ENCODE measurements at regions not wholly inside any gene's neighbourhood (a gene's known extent, or its start where the extent isn't known, plus 50 kb on each side); places are given as distances from the start of the nearest gene placed in this dataset.
A peak's percentile ranks its signal among the peaks of the same experiment; 100 is the strongest.

DNA sequence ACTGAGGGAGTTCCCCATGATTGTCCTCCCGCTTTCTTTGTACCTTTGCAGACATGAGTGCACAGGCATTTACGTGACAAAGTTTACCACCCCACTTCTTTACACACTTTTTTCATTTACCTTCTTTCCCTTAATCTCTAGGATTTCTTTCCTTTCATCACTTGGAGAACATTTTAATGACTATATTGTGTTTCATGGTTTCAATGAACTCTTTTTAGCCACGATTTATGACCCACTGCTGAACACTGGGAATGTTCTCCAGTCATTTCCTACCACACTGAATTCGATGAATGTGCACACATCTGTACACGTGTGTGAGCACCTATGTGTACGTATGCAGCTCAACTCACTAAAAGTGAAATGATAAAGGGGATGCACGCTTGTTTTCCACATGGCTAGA lies 371.7 kb upstream of the IGFBP3 start:
- Histone ChIP-seq H3K36me3 (ENCODE audit: insufficient read depth, low read length) (no peaks in the 10 kb centered on the region), H3K4me1 (ENCODE audit: insufficient read depth, low read length) (no peaks in the 10 kb centered on the region), H3K9me3 (ENCODE audit: control insufficient read depth in 1 of 2, low read length in 2 of 2) (peaks cover 0 to 5% of the 10 kb centered on the region in 2 donors), H3K4me3 (ENCODE audit: low read length in 2 of 2) (no peak overlapping the region), H3K27ac (ENCODE audit: low read depth, low read length) (no peak overlapping the region), H3K27me3 (ENCODE audit: insufficient read depth, low read length) (no peaks in the 10 kb centered on the region)
- H3K27ac Mint-ChIP-seq, result peak overlapping the region in 1 of 7 donors; percentile 44
- H3K27me3 Mint-ChIP-seq, result no peaks in the 10 kb centered on the region
- ChIA-PET CTCF (ENCODE audit: partially characterized antibody) (no interaction called here), POLR2A (ENCODE audit: partially characterized antibody) (no interaction called here)
- intact Hi-C loops (cut with micrococcal nuclease), result no loop called here
- no peak for DNase-seq
- no peaks in the 10 kb centered on the region for H3K36me3 Mint-ChIP-seq
- no peak overlapping the region for H3K4me3 Mint-ChIP-seq
- H3K9me3 Mint-ChIP-seq, result peaks cover 0 to 13% (median 5%) of the 10 kb centered on the region in 8 donors
- H3K4me1 Mint-ChIP-seq, result no peaks in the 10 kb centered on the region

DNA sequence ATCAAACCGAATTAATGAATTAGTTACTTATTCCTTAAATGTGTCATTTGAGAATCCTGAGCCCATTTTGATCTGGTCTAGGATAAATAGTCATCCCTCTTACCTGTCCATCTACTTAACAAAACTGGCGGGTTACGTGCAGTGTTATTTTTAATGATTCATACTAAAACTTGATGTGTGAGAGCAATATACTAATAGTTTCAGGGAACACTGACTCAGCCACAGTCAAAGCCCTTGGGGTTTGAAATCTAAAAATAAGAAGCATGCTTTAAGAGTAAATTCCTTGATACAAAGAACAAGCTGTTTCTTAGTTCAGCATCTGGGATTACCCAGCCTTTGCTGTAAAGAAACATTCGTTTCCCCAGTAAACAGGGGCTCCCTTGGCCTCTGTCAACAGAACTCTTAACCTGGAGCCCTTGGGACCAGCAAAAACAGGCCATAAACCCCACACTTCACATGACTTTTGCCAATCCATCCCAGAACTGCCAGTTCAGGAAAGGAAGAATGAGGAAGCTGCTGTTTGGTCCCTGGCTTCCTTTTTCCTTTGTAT lies 370.6 kb upstream of the IGFBP3 start:
- ChIA-PET CTCF (ENCODE audit: partially characterized antibody) (no interaction called here), POLR2A (ENCODE audit: partially characterized antibody) (no interaction called here)
- Histone ChIP-seq H3K27me3 (ENCODE audit: insufficient read depth, low read length) (no peaks in the 10 kb centered on the region), H3K4me1 (ENCODE audit: insufficient read depth, low read length) (no peaks in the 10 kb centered on the region), H3K9me3 (ENCODE audit: control insufficient read depth in 1 of 2, low read length in 2 of 2) (no peaks in the 10 kb centered on the region), H3K4me3 (ENCODE audit: low read length in 2 of 2) (no peak overlapping the region), H3K27ac (ENCODE audit: low read depth, low read length) (no peak overlapping the region), H3K36me3 (ENCODE audit: insufficient read depth, low read length) (no peaks in the 10 kb centered on the region)
- DNase-seq, result no peak
- intact Hi-C loops (cut with micrococcal nuclease), result no loop called here
- H3K4me3 Mint-ChIP-seq, result no peak overlapping the region
- no peaks in the 10 kb centered on the region for H3K27me3 Mint-ChIP-seq
- H3K27ac Mint-ChIP-seq, result no peak overlapping the region
- H3K36me3 Mint-ChIP-seq, result no peaks in the 10 kb centered on the region
- peaks cover 0 to 4% (median 2%) of the 10 kb centered on the region in 8 donors for H3K9me3 Mint-ChIP-seq
- H3K4me1 Mint-ChIP-seq, result no peaks in the 10 kb centered on the region

GRCh38 chr7:46291050-46291438 lies 370.0 kb upstream of the IGFBP3 start:
- H3K36me3 ChIP-seq (ENCODE audit: insufficient read depth, low read length), result no peaks in the 10 kb centered on the region
- H3K4me3 Mint-ChIP-seq, result no peak overlapping the region
- no peak overlapping the region for H3K4me3 ChIP-seq (ENCODE audit: low read length in 2 of 2)
- H3K4me1 Mint-ChIP-seq, result no peaks in the 10 kb centered on the region
- intact Hi-C loops (cut with micrococcal nuclease), result no loop called here
- POLR2A ChIA-PET (ENCODE audit: partially characterized antibody), result no interaction called here
- no peaks in the 10 kb centered on the region for H3K9me3 ChIP-seq (ENCODE audit: control insufficient read depth in 1 of 2, low read length in 2 of 2)
- no peak overlapping the region for H3K27ac ChIP-seq (ENCODE audit: low read depth, low read length)
- DNase-seq, result no peak
- no peak overlapping the region for H3K27ac Mint-ChIP-seq
- H3K36me3 Mint-ChIP-seq, result no peaks in the 10 kb centered on the region
- no peaks in the 10 kb centered on the region for H3K4me1 ChIP-seq (ENCODE audit: insufficient read depth, low read length)
- peaks cover 0 to 4% (median 2%) of the 10 kb centered on the region in 8 donors for H3K9me3 Mint-ChIP-seq
- no peaks in the 10 kb centered on the region for H3K27me3 ChIP-seq (ENCODE audit: insufficient read depth, low read length)
- H3K27me3 Mint-ChIP-seq, result no peaks in the 10 kb centered on the region
- CTCF ChIA-PET (ENCODE audit: partially characterized antibody), result no interaction called here

- H3K27ac Mint-ChIP-seq, result no peak overlapping the region
These were observed 369.4 kb upstream of the IGFBP3 start for GRCh38 chr7:46290374-46291049.

GRCh38 chr7:46288861-46289260 lies 367.8 kb upstream of the IGFBP3 start:
- no peak overlapping the region for H3K27ac ChIP-seq (ENCODE audit: low read depth, low read length)
- no peak overlapping the region for H3K4me3 Mint-ChIP-seq
- no peak overlapping the region for H3K4me3 ChIP-seq (ENCODE audit: low read length in 2 of 2)
- H3K36me3 ChIP-seq (ENCODE audit: insufficient read depth, low read length), result no peaks in the 10 kb centered on the region
- H3K36me3 Mint-ChIP-seq, result no peaks in the 10 kb centered on the region
- no peak for DNase-seq
- H3K27me3 Mint-ChIP-seq, result no peaks in the 10 kb centered on the region
- peaks cover 0 to 4% (median 0%) of the 10 kb centered on the region in 8 donors for H3K9me3 Mint-ChIP-seq
- intact Hi-C loops (cut with micrococcal nuclease), result no loop called here
- CTCF ChIA-PET (ENCODE audit: partially characterized antibody), result no interaction called here
- POLR2A ChIA-PET (ENCODE audit: partially characterized antibody), result no interaction called here
- no peaks in the 10 kb centered on the region for H3K4me1 ChIP-seq (ENCODE audit: insufficient read depth, low read length)
- no peak overlapping the region for H3K27ac Mint-ChIP-seq
- H3K27me3 ChIP-seq (ENCODE audit: insufficient read depth, low read length), result no peaks in the 10 kb centered on the region
- no peaks in the 10 kb centered on the region for H3K9me3 ChIP-seq (ENCODE audit: control insufficient read depth in 1 of 2, low read length in 2 of 2)
- H3K4me1 Mint-ChIP-seq, result no peaks in the 10 kb centered on the region

More at GRCh38 chr7:46290374-46291049, 369.4 kb upstream of the IGFBP3 start:
- peaks cover 0 to 4% (median 2%) of the 10 kb centered on the region in 8 donors for H3K9me3 Mint-ChIP-seq
- no peaks in the 10 kb centered on the region for H3K4me1 ChIP-seq (ENCODE audit: insufficient read depth, low read length)
- CTCF ChIA-PET (ENCODE audit: partially characterized antibody), result no interaction called here
- H3K4me3 ChIP-seq (ENCODE audit: low read length in 2 of 2), result no peak overlapping the region
- H3K36me3 Mint-ChIP-seq, result no peaks in the 10 kb centered on the region
- intact Hi-C loops (cut with micrococcal nuclease), result no loop called here
- no peaks in the 10 kb centered on the region for H3K27me3 ChIP-seq (ENCODE audit: insufficient read depth, low read length)
- H3K27me3 Mint-ChIP-seq, result no peaks in the 10 kb centered on the region
- no peaks in the 10 kb centered on the region for H3K4me1 Mint-ChIP-seq
- POLR2A ChIA-PET (ENCODE audit: partially characterized antibody), result no interaction called here
- no peaks in the 10 kb centered on the region for H3K9me3 ChIP-seq (ENCODE audit: control insufficient read depth in 1 of 2, low read length in 2 of 2)
- H3K36me3 ChIP-seq (ENCODE audit: insufficient read depth, low read length), result no peaks in the 10 kb centered on the region
- H3K4me3 Mint-ChIP-seq, result no peak overlapping the region
- no peak overlapping the region for H3K27ac ChIP-seq (ENCODE audit: low read depth, low read length)
- no peak for DNase-seq

- Mint-ChIP-seq H3K4me1 (no peaks in the 10 kb centered on the region), H3K9me3 (peaks cover 0 to 4% (median 0%) of the 10 kb centered on the region in 8 donors), H3K4me3 (no peak overlapping the region), H3K27me3 (no peaks in the 10 kb centered on the region), H3K27ac (no peak overlapping the region), H3K36me3 (no peaks in the 10 kb centered on the region)
- no peak for DNase-seq
- H3K36me3 ChIP-seq (ENCODE audit: insufficient read depth, low read length), result no peaks in the 10 kb centered on the region
- no peak overlapping the region for H3K27ac ChIP-seq (ENCODE audit: low read depth, low read length)
- ChIA-PET POLR2A (ENCODE audit: partially characterized antibody) (no interaction called here), CTCF (ENCODE audit: partially characterized antibody) (no interaction called here)
- no peaks in the 10 kb centered on the region for H3K4me1 ChIP-seq (ENCODE audit: insufficient read depth, low read length)
- intact Hi-C loops (cut with micrococcal nuclease), result no loop called here
- no peaks in the 10 kb centered on the region for H3K9me3 ChIP-seq (ENCODE audit: control insufficient read depth in 1 of 2, low read length in 2 of 2)
- H3K27me3 ChIP-seq (ENCODE audit: insufficient read depth, low read length), result no peaks in the 10 kb centered on the region
- H3K4me3 ChIP-seq (ENCODE audit: low read length in 2 of 2), result no peak overlapping the region
These were observed 366.9 kb upstream of the IGFBP3 start for GRCh38 chr7:46288010-46288409.

DNA sequence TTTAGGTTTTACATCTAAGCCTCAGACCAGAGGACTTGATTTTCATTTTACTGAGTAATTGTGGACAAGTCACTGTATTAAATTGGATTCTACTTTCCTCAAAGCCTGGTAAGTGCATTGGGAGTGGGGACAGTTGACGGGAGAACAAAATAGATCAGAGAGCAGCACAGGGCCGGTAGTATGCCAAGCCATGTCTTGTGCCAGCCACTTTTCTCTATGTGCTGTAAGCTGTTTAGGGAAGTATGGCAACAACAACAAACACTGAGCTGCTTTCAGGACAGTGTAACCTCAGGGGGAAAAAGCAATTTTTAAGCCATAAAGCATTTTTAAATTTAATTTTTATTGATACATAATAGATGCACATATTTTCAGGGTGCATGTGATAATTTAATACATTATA lies 365.9 kb upstream of the IGFBP3 start:
- H3K27ac Mint-ChIP-seq, result no peak overlapping the region
- intact Hi-C loops (cut with micrococcal nuclease), result no loop called here
- H3K4me3 ChIP-seq (ENCODE audit: low read length in 2 of 2), result no peak overlapping the region
- POLR2A ChIA-PET (ENCODE audit: partially characterized antibody), result no interaction called here
- H3K27me3 ChIP-seq (ENCODE audit: insufficient read depth, low read length), result no peaks in the 10 kb centered on the region
- H3K27ac ChIP-seq (ENCODE audit: low read depth, low read length), result no peak overlapping the region
- H3K4me1 Mint-ChIP-seq, result no peaks in the 10 kb centered on the region
- H3K36me3 Mint-ChIP-seq, result no peaks in the 10 kb centered on the region
- H3K9me3 ChIP-seq (ENCODE audit: control insufficient read depth in 1 of 2, low read length in 2 of 2), result no peaks in the 10 kb centered on the region
- H3K36me3 ChIP-seq (ENCODE audit: insufficient read depth, low read length), result no peaks in the 10 kb centered on the region
- CTCF ChIA-PET (ENCODE audit: partially characterized antibody), result no interaction called here
- DNase-seq, result no peak
- H3K9me3 Mint-ChIP-seq, result peaks cover 0 to 4% (median 0%) of the 10 kb centered on the region in 8 donors
- no peak overlapping the region for H3K4me3 Mint-ChIP-seq
- H3K4me1 ChIP-seq (ENCODE audit: insufficient read depth, low read length), result no peaks in the 10 kb centered on the region
- no peaks in the 10 kb centered on the region for H3K27me3 Mint-ChIP-seq
